Heart left ventricle (tissue), 16 donors: ENCODE measurements at regions not wholly inside any gene's neighbourhood (a gene's known extent, or its start where the extent isn't known, plus 50 kb on each side); places are given as distances from the start of the nearest gene placed in this dataset.

ENCODE experiments used
- ATAC-seq, 4 donors: fragments of 200-7000 bp; cut with Tn5 transposase; one replicate each; pipeline ENCODE4 v1.9.1; 2020 to 2022; ENCODE audit warnings: moderate library complexity in 4 of 4, mild to moderate bottlenecking in 3 of 4, moderate number of reproducible peaks in 1 of 4
- DNase-seq, 5 donors: peaks; one replicate each; pipeline ENCODE4 v3.0.0-alpha.2; 2020
- H3K27ac ChIP-seq, 12 donors: fragments of 200-600 bp; sonication (generic) in 4 of 12; one replicate each; pipeline versions ENCODE4 v1.5.0 to v1.8.0; 2016 to 2022; ENCODE audit warnings: mild to moderate bottlenecking in 2 of 12
- H3K27me3 ChIP-seq, 9 donors: fragments of 200-600 bp; sonication (generic) in 2 of 9; one replicate each; pipeline versions ENCODE4 v1.5.1 to v1.8.0; 2016 to 2022; ENCODE audit warnings: mild to moderate bottlenecking in 3 of 9
- H3K36me3 ChIP-seq, 9 donors: fragments of 200-600 bp; sonication (generic) in 2 of 9; one replicate each; pipeline versions ENCODE4 v1.5.0 to v1.8.0; 2018 to 2022; ENCODE audit warnings: mild to moderate bottlenecking in 2 of 9
- H3K4me1 ChIP-seq, 12 donors: fragments of 200-600 bp; sonication (generic) in 4 of 12; one replicate each; pipeline versions ENCODE4 v1.5.0 to v1.8.0; 2016 to 2022; ENCODE audit warnings: mild to moderate bottlenecking in 3 of 12
- H3K4me3 ChIP-seq, 12 donors: fragments of 200-600 bp; sonication (generic) in 4 of 12; one replicate each; pipeline versions ENCODE4 v1.5.0 to v1.8.0; 2017 to 2022; ENCODE audit warnings: mild to moderate bottlenecking in 9 of 12, moderate library complexity in 4 of 12
- H3K9me3 ChIP-seq, 12 donors: fragments of 200-600 bp; sonication (generic) in 4 of 12; one replicate each; pipeline versions ENCODE4 v1.5.0 to v1.8.0; 2016 to 2022; ENCODE audit warnings: mild to moderate bottlenecking in 1 of 12
- POLR2A ChIP-seq, 2 donors: fragments of 450-650 bp; IDR thresholded peaks; one replicate each; pipeline ENCODE4 v1.6.1; 2017; ENCODE audit warnings: antibody characterized with exemption in 2 of 2, mild to moderate bottlenecking in 2 of 2, moderate library complexity in 2 of 2
- WGBS, 4 donors: extraction: QIAGEN DNeasy Blood & Tissue Kit in 2 of 4; methylation state at CpG; one replicate each; pipeline versions ENCODE4 v1.1.5 to v1.1.7; 2013 to 2018; 5-methylcytosine and 5-hydroxymethylcytosine counted together
- intact Hi-C, 10 donors: fragments of 100-400 bp; cut with DNase I; formaldehyde crosslinking; loops; one replicate each; pipeline versions ENCODE4 v1.11.1 to v1.14.2; 2022
- TF ChIP-seq, protein P1 (sequence below), 12 donors: fragments of 200-600 bp; sonication (generic) in 4 of 12; IDR thresholded peaks; one replicate each; pipeline versions ENCODE4 v1.5.0 to v1.8.0; 2018 to 2022; ENCODE audit warnings: antibody characterized with exemption in 12 of 12, mild to moderate bottlenecking in 5 of 12
- donor health status: ischemic (EF 13 %, LVEDD 7.1; RV severe dilation, severe dysfunction).
- donor health status: healthy with polysubstance abuse.
- donor health status: DM: no; HTN: yes; CAD: no.
- donor health status: DM: no; HTN: no; CAD: no.
- donor health status: ischemic (EF 25% LVEDD 6.9; RV normal size, moderate dysfunction).
- donor health status: ischemic (EF 25% LVEDD 5.7; RV mildly dilated, moderate dysfunction).
- donor health status: healthy.
- donor health status: DM: yes; HTN: yes; CAD: no.
- donor health status: ischemic (EF 35%, LVEDD 5.7; RV mildly dilated, moderate dysfunction).
- donor health status: nonischemic (EF 11% LVEDD 7.7; RV severe dilation, severe dysfunction).
- donor health status: DM: yes; HTN: yes; CAD: no.
- donor health status: PGD.
- donor health status: ischemic (EF 29% LVEDD 5.4; RV normal size, mild dysfunction).
- donor health status: nonischemic (EF 23%, LVEDD 6.1; RV moderate dilation, normal function).

DNA sequence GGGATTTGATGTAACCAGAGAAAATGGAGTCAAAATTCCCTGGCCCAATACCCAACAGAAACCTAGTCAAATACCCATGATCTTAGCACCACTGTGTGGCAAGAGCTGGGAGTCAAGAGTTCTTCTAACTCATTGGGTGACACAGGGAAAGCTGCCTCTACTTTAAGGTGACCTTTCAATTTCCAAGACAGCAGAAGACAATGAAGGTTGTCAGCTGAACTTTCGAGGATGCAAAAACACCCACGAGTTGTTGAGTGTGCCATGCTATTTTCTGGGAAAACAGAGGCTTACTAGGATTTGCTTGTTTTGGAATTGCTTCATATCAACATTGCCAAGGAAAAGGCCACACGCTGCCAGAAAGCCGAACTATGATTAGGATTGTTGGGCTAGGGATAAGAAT, 61.6 kb upstream of the CYRIA start:
- intact Hi-C loops = no loop called here
- TF ChIP-seq, protein P1, sequence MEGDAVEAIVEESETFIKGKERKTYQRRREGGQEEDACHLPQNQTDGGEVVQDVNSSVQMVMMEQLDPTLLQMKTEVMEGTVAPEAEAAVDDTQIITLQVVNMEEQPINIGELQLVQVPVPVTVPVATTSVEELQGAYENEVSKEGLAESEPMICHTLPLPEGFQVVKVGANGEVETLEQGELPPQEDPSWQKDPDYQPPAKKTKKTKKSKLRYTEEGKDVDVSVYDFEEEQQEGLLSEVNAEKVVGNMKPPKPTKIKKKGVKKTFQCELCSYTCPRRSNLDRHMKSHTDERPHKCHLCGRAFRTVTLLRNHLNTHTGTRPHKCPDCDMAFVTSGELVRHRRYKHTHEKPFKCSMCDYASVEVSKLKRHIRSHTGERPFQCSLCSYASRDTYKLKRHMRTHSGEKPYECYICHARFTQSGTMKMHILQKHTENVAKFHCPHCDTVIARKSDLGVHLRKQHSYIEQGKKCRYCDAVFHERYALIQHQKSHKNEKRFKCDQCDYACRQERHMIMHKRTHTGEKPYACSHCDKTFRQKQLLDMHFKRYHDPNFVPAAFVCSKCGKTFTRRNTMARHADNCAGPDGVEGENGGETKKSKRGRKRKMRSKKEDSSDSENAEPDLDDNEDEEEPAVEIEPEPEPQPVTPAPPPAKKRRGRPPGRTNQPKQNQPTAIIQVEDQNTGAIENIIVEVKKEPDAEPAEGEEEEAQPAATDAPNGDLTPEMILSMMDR (IDR thresholded peaks at IDR 0.05) = peak in 4 of 12 donors; percentile 14 to 30 (median 20)
- no peak for TF ChIP-seq POLR2A (IDR thresholded peaks at IDR 0.05)
- 26 to 50% (median 39%) methylated on average over 4 of the region's 4 CpGs for WGBS, 4 donors
- no peaks in the 10 kb centered on the region for H3K36me3 ChIP-seq
- no peaks in the 10 kb centered on the region for H3K9me3 ChIP-seq
- no peak overlapping the region for H3K27ac ChIP-seq
- H3K27me3 ChIP-seq = peaks cover 0 to 5% (median 0%) of the 10 kb centered on the region in 9 donors
- peak in 3 of 4 donors; percentile 51 to 62 (median 62) for ATAC-seq
- H3K4me3 ChIP-seq = no peak overlapping the region
- no peak for DNase-seq
- H3K4me1 ChIP-seq = peaks cover 0 to 4% (median 0%) of the 10 kb centered on the region in 12 donors

DNA sequence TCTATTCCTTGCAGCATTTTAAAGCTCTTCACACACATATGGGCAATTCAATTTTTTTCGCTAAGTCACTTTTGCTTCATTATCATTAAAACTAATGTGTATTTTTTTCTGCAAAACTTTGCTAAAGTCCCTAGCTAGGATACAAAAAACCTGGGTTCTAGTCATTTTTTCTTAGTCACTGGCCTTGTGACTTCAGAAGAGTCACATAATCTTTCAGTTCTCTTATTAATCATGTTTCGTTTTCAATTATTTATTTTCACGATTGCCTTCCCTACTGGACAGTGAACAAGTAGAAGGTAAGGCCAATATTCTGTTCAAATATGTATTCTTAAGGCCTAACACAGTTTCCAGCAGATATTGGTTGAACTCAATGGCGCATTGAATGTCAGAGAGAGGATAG, 60.9 kb upstream of the CYRIA start:
- Histone ChIP-seq H3K27me3 (peaks cover 0 to 11% (median 0%) of the 10 kb centered on the region in 9 donors), H3K4me3 (no peak overlapping the region), H3K9me3 (no peaks in the 10 kb centered on the region), H3K27ac (no peak overlapping the region), H3K4me1 (peaks cover 0 to 4% (median 0%) of the 10 kb centered on the region in 12 donors), H3K36me3 (no peaks in the 10 kb centered on the region)
- no peak for ATAC-seq
- intact Hi-C loops = no loop called here
- TF ChIP-seq, protein P1 (IDR thresholded peaks at IDR 0.05) = no peak
- no peak for TF ChIP-seq POLR2A (IDR thresholded peaks at IDR 0.05)
- no peak for DNase-seq
- 94 to 97% (median 95%) methylated on average over 4 of the region's 4 CpGs for WGBS, 4 donors

DNA sequence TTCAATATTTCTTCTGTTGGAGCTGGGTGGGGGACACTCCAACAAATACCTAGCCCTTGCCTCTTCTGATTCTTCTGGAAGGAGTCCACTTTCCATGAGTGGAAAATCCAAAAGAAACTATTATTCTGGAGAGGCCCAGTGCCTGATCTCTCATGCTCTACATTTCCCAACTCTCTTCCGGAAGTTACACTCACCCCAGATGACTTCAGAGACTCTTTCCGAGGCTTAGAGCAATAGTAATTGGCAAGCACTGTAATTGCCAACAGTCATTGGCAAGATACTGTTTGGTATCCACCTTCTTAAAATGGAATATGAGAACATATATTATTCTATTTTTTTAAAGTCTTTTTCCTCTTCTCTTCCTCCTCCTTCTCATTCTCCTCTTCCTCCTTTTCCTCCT, 60.5 kb upstream of the CYRIA start:
- WGBS, 4 donors = 50 to 66% (median 54%) methylated on average over 2 of the region's 2 CpGs
- intact Hi-C loops = no loop called here

DNA sequence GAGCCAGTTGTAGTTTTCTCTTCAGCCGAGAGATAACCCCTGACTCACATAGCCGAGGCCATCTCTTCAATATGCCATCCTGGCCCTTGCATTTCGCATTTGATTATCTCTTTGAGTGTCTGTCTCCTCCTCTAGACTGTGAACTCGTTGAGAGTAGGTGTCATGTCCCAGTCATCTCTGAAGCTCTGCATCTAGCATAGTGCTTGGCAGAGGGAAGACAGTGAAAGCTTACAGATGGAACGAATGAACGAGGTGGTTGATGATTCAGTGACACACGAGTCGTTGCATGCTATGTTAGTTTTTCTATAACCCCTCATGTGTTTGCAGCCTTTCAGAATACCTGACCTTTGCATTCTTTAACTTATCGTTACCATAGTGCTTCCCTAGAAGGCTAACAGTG, 59.9 kb upstream of the CYRIA start:
- Histone ChIP-seq H3K36me3 (no peaks in the 10 kb centered on the region), H3K27ac (no peak overlapping the region), H3K27me3 (peaks cover 0 to 12% (median 0%) of the 10 kb centered on the region in 9 donors), H3K4me1 (peaks cover 0 to 4% (median 0%) of the 10 kb centered on the region in 12 donors), H3K9me3 (no peaks in the 10 kb centered on the region), H3K4me3 (no peak overlapping the region)
- intact Hi-C loops = no loop called here
- 60 to 66% (median 62%) methylated on average over 9 of the region's 9 CpGs for WGBS, 4 donors
- ATAC-seq (no peak), DNase-seq (no peak)
- TF ChIP-seq POLR2A (IDR thresholded peaks at IDR 0.05) = no peak
- TF ChIP-seq, protein P1 (IDR thresholded peaks at IDR 0.05) = no peak

More for the DNA sequence above, 60.5 kb upstream of the CYRIA start:
- ATAC-seq (no peak), DNase-seq (no peak)
- no peak for TF ChIP-seq POLR2A (IDR thresholded peaks at IDR 0.05)
- TF ChIP-seq, protein P1 (IDR thresholded peaks at IDR 0.05) = no peak
- Histone ChIP-seq H3K27me3 (peaks cover 0 to 12% (median 0%) of the 10 kb centered on the region in 9 donors), H3K36me3 (no peaks in the 10 kb centered on the region), H3K27ac (no peak overlapping the region), H3K9me3 (no peaks in the 10 kb centered on the region), H3K4me3 (no peak overlapping the region), H3K4me1 (peaks cover 0 to 4% (median 0%) of the 10 kb centered on the region in 12 donors)
